GM21825 (cell line): ENCODE measurements at regions not wholly inside any gene's neighbourhood (a gene's known extent, or its start where the extent isn't known, plus 50 kb on each side); places are given as distances from the start of the nearest gene placed in this dataset.
"Not testable (repeated sequence)": the region's sequence is repeated elsewhere in the genome, so short reads cannot be mapped to it uniquely, and the experiment has no call there.

ENCODE experiments used
- ATAC-seq: cut with Tn5 transposase; IDR thresholded peaks from one replicate; pipeline ENCODE4 v1.9.1; 2021; ENCODE audit warnings: mild to moderate bottlenecking, moderate library complexity; ENCODE audit not compliant: unreplicated experiment

GRCh38 chr19:28609091-28609755 lies 603.7 kb downstream of the UQCRFS1 start:
- ATAC-seq, result no peak

DNA sequence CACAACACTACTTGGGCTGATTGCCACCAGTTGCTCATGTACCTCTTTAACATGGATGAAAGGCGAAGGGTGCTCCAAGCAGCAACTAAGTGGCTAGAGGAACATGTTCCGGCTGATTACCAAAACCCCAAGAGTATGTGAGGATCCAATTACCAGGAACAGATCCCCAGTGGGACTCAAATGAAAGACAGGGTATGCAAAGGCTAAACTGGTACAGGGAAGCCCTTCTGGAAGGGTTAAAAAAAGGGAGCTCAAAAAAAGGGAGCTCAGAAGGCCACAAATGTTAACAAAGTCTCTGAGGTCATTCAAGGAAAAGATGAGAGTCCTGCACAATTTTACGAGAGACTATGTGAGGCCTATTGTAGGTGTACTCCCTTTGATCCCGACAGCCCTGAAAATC lies 604.7 kb downstream of the UQCRFS1 start:
- ATAC-seq, result no peak

DNA sequence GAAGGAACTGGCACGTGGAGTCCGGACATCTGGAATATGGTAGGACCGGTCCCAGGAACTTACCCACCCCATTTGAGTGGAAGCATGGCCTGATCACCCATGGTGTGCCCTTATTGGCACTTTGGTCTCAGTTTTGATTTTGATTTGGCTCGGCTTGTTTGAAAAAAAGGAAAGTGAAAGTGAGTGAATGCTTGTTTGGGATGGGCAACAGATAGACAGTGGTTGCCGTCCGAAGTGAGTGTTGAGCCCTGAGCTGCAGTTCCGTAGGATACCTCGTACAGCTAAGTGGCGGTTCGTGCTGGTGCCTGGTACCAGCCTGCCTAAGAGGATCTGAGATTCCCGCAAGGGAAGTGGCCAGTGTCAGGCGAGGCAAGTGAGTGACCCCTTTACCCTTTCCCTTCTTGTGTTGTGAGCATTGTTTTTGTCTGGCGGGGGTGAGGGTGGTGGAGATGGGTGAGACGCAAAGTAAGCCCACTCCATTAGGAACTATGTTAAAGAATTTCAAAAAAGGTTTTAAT lies 605.8 kb downstream of the UQCRFS1 start:
- ATAC-seq, result no peak

GRCh38 chr19:28606269-28607032 lies 606.5 kb downstream of the UQCRFS1 start:
- no peak for ATAC-seq

- no peak for ATAC-seq
Measured at GRCh38 chr19:28605501-28606268, 607.3 kb downstream of the UQCRFS1 start.

GRCh38 chr19:28603453-28603852 lies 609.5 kb downstream of the UQCRFS1 start:
- ATAC-seq, result no peak

- ATAC-seq, result no peak
Measured at GRCh38 chr19:28602675-28603298, 610.2 kb downstream of the UQCRFS1 start.

DNA sequence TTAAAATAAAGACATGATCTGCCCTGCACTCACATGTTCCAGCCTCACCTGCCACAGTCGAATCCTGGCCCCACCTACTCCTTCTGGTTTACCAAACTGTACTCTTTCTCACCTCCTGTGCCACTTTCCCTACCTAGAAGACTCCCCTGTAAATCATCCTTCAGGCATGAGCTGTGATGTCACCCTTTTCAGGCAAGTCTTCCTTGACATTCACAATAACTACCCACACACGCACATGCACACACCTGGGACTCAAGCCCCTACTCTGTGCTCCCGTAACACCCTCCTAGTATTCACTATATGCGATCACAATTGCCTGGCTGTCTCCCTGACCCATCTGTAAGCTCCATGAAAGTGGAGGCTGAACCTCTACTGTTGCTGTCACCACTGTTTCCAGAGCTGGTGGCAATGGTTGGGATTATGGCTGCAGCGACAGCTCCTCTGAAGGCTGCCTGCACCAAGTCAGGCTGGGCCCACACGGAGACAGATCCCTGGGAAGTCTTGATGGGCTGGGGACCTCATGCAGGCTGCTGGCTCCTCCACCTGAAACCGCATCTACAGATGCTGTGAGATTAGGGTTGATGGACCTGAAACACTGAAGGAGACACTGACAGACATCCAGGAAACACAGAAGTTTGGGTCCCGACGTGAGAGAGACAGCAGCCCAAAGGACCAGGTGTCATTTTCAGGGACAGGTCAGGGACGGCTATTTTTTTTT lies 611.1 kb downstream of the UQCRFS1 start:
- no peak for ATAC-seq

GRCh38 chr19:28598861-28599260 lies 614.1 kb downstream of the UQCRFS1 start:
- ATAC-seq, result no peak

- ATAC-seq, result no peak
Measured at GRCh38 chr19:28596561-28597071, 616.3 kb downstream of the UQCRFS1 start.

DNA sequence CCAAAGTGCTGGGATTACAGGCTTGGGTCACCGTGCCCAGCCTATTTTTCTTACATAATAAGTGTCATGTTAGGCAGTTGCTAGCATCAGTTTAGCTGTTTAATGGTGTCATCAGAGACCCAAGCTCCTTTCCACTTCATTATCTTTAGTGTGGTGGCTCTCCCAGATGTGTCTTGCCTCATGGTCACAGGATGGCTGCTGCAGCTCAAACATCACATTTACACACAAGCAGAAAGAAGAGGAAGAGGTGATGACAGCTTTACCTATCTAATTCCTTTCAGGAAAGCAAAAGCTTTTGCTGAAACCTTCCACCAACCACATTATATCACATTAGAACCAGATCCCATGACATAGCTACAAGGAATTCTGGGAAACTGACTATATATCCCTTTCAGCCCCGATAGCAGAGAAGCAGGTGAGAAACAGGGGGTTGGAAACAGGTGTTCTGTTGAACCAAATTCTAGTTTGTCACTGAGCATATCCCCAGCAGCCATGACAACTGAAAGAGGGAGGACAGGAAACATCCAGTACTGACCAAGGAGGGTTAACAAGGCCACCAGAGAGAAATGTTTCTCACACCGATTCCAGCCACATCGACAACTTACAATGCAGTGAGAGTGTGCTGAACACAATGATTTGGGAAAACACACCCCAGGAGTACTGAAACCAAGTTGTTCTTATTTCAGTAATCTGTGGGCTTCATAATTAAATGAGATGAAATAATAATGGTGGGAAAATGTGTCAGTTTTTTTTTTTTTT lies 617.0 kb downstream of the UQCRFS1 start:
- ATAC-seq, result no peak

DNA sequence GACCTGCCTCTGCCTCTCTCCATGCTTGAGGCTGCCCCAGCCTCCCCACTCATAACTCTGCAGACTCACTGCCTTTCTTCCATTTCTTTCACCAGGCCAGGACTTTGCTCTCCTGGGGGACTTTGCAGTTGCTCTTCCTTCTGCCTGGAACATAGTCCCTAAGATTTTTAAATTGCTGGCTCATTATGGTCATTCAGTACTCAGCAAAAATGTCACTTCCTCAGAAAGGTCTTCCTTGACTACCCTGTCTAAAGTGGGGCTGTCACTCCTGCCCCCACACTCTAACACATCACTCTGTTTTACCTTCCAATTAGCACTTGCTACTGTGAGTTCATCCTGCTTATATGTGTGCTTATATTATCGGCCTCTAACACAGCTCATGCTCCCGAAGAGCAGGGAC lies 618.2 kb downstream of the UQCRFS1 start:
- ATAC-seq, result no peak

- not testable (repeated sequence) for ATAC-seq
Measured at GRCh38 chr19:28589991-28590411, 623.0 kb downstream of the UQCRFS1 start.

DNA sequence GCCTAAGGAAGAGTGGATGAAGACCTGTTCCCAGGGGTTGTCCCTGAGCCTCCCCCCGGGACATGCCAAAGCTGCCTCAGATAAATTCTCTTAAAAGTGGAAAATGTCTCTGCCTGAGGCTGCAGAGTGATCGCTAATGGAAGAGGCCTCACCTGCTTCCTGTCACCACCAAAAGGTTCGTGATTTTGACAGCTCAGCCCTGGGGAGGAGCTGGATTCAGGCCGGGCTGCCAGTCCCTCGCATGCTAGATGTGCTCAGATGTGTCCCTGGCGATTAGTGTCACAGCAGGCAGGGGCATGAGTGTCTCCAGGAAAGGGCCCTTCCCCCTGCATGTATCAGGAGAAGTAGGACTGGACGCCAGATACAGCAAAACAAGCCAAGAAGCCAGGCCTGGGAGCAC lies 626.5 kb downstream of the UQCRFS1 start:
- ATAC-seq, result no peak

DNA sequence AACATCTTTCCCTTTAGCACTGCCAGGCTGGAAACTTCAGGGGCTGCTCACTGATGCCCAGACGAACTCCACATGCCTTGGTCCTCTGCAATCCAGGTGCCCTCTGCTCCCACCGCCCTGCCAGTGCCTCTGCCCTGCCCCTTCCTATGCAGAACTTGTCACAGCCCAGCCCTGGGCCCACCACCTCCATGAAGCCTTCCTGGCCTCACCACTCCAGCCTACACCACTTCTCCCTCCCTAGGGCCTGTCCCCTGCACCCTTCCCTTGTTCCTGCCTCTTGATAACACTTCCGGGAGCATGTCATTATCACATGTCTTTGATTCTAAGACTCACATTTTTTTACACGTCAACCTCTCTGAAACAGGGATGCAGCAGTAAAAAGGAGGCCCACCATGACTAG lies 627.2 kb downstream of the UQCRFS1 start:
- ATAC-seq, result no peak

DNA sequence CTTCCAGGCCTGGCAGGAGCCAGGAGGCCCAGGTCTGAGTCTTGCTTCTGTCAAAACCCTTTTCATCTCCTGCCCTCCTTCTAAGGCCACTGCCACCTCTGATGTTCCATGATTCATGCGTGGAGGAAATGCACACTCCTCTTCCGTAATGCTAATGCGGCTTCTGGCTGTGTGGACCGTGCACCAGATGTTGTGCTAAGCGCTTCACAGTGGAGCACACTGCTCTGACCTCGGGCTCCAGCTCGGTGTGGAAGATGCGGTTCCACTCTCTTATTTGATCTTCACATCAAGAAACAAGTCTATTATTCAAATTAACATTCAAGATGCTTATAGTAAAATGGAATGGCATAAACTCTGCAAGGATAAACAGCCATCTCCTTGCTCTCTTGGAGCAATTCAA lies 629.2 kb downstream of the UQCRFS1 start:
- ATAC-seq, result no peak

DNA sequence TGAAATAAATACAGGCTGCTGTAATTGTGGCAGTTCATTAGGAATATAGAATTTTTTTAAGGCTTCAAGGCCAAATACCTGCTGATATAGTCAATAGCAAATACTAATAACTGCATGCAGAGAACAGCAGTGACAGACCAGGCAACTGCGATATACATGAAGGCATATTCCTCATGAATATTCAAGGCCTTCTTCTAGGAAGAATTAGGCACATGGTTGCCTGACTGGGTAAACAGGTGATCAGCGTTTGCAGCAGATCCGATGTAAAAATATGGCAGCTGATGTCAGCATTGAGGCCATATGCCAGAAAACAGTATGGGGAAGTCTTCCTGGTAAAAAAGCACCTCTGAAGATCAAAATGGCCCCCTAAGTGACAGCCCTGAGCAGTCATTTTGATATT lies 629.7 kb downstream of the UQCRFS1 start:
- no peak for ATAC-seq

DNA sequence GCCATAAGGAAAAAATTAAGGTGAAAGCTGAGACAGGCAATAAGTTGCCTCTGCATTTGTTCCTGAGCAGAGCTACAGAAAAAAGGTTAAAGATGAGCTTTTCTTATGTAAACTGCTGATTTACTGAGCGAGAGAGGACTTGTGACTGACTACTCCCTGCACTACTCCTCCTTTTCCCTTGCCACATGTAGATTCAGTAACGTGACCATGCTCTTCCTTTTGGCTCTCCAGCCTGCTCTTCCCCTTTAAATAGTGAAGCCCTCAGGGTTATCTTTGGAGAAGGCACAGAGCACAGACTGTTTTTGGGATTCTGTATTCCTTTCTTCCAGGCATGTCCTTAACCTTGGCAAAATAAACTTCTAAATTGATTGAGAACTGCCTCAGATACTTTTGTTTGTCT lies 630.2 kb downstream of the UQCRFS1 start:
- no peak for ATAC-seq

GRCh38 chr19:28582344-28582743 lies 630.6 kb downstream of the UQCRFS1 start:
- ATAC-seq, result no peak

- ATAC-seq, result no peak
Measured at GRCh38 chr19:28581468-28581770, 631.5 kb downstream of the UQCRFS1 start.
